ENCODE measurements at regions not wholly inside any gene's neighbourhood (a gene's known extent, or its start where the extent isn't known, plus 50 kb on each side); places are given as distances from the start of the nearest gene placed in this dataset.

DNA sequence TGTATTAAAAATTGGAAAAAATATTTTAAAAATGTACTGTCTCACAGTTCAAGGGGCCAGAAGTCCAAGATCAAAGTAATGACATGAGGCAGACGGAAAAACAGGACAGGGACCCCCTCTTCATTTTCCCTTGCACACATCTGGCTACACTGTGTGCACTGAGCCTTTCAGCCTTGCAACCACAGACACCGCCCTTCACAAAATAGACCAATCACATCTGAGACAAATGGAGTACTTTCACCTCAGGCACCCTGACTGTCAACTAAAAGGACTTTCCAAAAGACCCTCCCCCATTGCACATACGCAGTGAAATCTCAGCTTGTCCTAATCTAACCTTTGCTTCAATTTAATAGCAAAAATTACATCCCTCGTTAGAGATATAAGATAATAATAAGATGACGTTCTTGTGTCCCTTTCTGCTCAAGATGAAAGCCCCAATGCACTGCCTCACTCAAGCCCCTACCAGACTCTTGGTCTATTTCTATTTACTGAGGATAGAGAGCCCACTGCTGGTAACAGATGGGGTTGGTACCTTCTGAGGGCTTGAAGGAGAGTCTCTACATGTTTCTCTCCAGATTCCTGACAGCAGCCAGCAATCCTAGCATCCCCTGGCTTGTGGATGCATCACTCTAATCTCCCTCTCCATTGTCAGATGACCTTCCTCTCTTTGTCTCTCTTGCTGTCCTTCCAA, 514.8 kb upstream of the ADAMTS16 start:
- no peak overlapping the region for H2AFZ ChIP-seq
- TF ChIP-seq POLR2AphosphoS5 (IDR thresholded peaks at IDR 0.05; ENCODE audit: low read depth) = no peak
- TF ChIP-seq, protein P1, sequence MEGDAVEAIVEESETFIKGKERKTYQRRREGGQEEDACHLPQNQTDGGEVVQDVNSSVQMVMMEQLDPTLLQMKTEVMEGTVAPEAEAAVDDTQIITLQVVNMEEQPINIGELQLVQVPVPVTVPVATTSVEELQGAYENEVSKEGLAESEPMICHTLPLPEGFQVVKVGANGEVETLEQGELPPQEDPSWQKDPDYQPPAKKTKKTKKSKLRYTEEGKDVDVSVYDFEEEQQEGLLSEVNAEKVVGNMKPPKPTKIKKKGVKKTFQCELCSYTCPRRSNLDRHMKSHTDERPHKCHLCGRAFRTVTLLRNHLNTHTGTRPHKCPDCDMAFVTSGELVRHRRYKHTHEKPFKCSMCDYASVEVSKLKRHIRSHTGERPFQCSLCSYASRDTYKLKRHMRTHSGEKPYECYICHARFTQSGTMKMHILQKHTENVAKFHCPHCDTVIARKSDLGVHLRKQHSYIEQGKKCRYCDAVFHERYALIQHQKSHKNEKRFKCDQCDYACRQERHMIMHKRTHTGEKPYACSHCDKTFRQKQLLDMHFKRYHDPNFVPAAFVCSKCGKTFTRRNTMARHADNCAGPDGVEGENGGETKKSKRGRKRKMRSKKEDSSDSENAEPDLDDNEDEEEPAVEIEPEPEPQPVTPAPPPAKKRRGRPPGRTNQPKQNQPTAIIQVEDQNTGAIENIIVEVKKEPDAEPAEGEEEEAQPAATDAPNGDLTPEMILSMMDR (conservative IDR thresholded peaks at IDR 0.05; ENCODE audit: low read depth in 2 of 2) = peak; percentile 38 to 59; a peak in 3 of 4 replicates
- Mint-ChIP-seq H3K4me3 (no peak overlapping the region), H3K9me3 (peaks cover 2% of the 10 kb centered on the region; the same call in 1 of the 3 replicates), H3K27ac (no peak overlapping the region), H3K27me3 (ENCODE audit: insufficient read depth, low read depth, poor library complexity) (no peaks in the 10 kb centered on the region), H3K4me1 (peaks cover 15% of the 10 kb centered on the region), H3K36me3 (ENCODE audit: low read depth) (no peaks in the 10 kb centered on the region; the same call in 1 of the 3 replicates)
- ATAC-seq (peak; percentile 53; the same call in 2 of the 3 replicates), DNase-seq (ENCODE audit: low spot score) (peak; percentile 46)
- H3K4me2 ChIP-seq = no peak overlapping the region
- H3K27ac ChIP-seq (ENCODE audit: low read depth) = no peak overlapping the region
- no peaks in the 10 kb centered on the region for H4K20me1 ChIP-seq (replicated peaks; ENCODE audit: insufficient read depth)
- no peaks in the 10 kb centered on the region for H3F3A ChIP-seq (replicated peaks; ENCODE audit: low read depth)
- peaks cover 7% of the 10 kb centered on the region; the same call in 1 of the 2 replicates for H3K4me1 ChIP-seq (ENCODE audit: insufficient read depth)
- H3K4me3 ChIP-seq = no peak overlapping the region
- H3K9me2 ChIP-seq (ENCODE audit: insufficient read depth) = no peaks in the 10 kb centered on the region
- H3K79me2 ChIP-seq (replicated peaks; ENCODE audit: insufficient read depth) = no peaks in the 10 kb centered on the region
- H3K36me3 ChIP-seq (ENCODE audit: insufficient read depth) = no peaks in the 10 kb centered on the region
- H3K27me3 ChIP-seq (ENCODE audit: insufficient read depth) = no peaks in the 10 kb centered on the region

GRCh38 chr5:4627131-4627530, 513.0 kb upstream of the ADAMTS16 start:
- no peaks in the 10 kb centered on the region for H3K27me3 Mint-ChIP-seq (ENCODE audit: insufficient read depth, low read depth, poor library complexity)
- H3K4me2 ChIP-seq = no peak overlapping the region
- H3K9me3 Mint-ChIP-seq = 0 out of 3 replicates have a peak, but pooled peaks cover 2% of the 10 kb centered on the region
- H3K4me1 Mint-ChIP-seq = peaks cover 15% of the 10 kb centered on the region
- H3K36me3 ChIP-seq (ENCODE audit: insufficient read depth) = no peaks in the 10 kb centered on the region
- H3F3A ChIP-seq (replicated peaks; ENCODE audit: low read depth) = no peaks in the 10 kb centered on the region
- H3K4me1 ChIP-seq (ENCODE audit: insufficient read depth) = peaks cover 7% of the 10 kb centered on the region; the same call in 1 of the 2 replicates
- H3K4me3 Mint-ChIP-seq = no peak overlapping the region
- no peak overlapping the region for H3K27ac ChIP-seq (ENCODE audit: low read depth)
- ATAC-seq (no peak), DNase-seq (ENCODE audit: low spot score) (no peak)
- no peak overlapping the region for H3K27ac Mint-ChIP-seq
- no peaks in the 10 kb centered on the region for H3K79me2 ChIP-seq (replicated peaks; ENCODE audit: insufficient read depth)
- H3K4me3 ChIP-seq = no peak overlapping the region
- no peaks in the 10 kb centered on the region for H3K9me2 ChIP-seq (ENCODE audit: insufficient read depth)
- H3K27me3 ChIP-seq (ENCODE audit: insufficient read depth) = no peaks in the 10 kb centered on the region
- no peaks in the 10 kb centered on the region for H4K20me1 ChIP-seq (replicated peaks; ENCODE audit: insufficient read depth)
- H2AFZ ChIP-seq = no peak overlapping the region
- H3K36me3 Mint-ChIP-seq (ENCODE audit: low read depth) = no peaks in the 10 kb centered on the region; the same call in 2 of the 3 replicates
- TF ChIP-seq ZNF462 (CRISPR knock-in tag; IDR thresholded peaks at IDR 0.05) = no peak
- TF ChIP-seq ZNF114 (CRISPR knock-in tag; IDR thresholded peaks at IDR 0.05) = no peak
- TF ChIP-seq NANOG (IDR thresholded peaks at IDR 0.05; ENCODE audit: borderline replicate concordance) = no peak
- no peak for TF ChIP-seq ZNF331 (CRISPR knock-in tag; IDR thresholded peaks at IDR 0.05; ENCODE audit: low read depth)
- no peak for TF ChIP-seq POLR2AphosphoS5 (IDR thresholded peaks at IDR 0.05; ENCODE audit: low read depth)
- TF ChIP-seq, protein P2, sequence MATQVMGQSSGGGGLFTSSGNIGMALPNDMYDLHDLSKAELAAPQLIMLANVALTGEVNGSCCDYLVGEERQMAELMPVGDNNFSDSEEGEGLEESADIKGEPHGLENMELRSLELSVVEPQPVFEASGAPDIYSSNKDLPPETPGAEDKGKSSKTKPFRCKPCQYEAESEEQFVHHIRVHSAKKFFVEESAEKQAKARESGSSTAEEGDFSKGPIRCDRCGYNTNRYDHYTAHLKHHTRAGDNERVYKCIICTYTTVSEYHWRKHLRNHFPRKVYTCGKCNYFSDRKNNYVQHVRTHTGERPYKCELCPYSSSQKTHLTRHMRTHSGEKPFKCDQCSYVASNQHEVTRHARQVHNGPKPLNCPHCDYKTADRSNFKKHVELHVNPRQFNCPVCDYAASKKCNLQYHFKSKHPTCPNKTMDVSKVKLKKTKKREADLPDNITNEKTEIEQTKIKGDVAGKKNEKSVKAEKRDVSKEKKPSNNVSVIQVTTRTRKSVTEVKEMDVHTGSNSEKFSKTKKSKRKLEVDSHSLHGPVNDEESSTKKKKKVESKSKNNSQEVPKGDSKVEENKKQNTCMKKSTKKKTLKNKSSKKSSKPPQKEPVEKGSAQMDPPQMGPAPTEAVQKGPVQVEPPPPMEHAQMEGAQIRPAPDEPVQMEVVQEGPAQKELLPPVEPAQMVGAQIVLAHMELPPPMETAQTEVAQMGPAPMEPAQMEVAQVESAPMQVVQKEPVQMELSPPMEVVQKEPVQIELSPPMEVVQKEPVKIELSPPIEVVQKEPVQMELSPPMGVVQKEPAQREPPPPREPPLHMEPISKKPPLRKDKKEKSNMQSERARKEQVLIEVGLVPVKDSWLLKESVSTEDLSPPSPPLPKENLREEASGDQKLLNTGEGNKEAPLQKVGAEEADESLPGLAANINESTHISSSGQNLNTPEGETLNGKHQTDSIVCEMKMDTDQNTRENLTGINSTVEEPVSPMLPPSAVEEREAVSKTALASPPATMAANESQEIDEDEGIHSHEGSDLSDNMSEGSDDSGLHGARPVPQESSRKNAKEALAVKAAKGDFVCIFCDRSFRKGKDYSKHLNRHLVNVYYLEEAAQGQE (IDR thresholded peaks at IDR 0.05; ENCODE audit: unreplicated experiment) = no peak
- no peak for TF ChIP-seq EZH2 (IDR thresholded peaks at IDR 0.05; ENCODE audit: low read depth, unreplicated experiment)
- no peak for TF ChIP-seq STAT1 (IDR thresholded peaks at IDR 0.05; ENCODE audit: unreplicated experiment)

Measured in GM23338 (cell line).